Endothelial cell of umbilical vein (primary cell): ENCODE measurements at regions not wholly inside any gene's neighbourhood (a gene's known extent, or its start where the extent isn't known, plus 50 kb on each side); places are given as distances from the start of the nearest gene placed in this dataset.

Experiments
- BruUV-seq: library from RNA; stranded (reverse); fragments of 400-500 nt; replicated peaks from 2 replicates; lab custom pipeline; 2021; lab: Mats Ljungman, UMichigan
- CTCF ChIA-PET: fragments of 300-600, 350-600 bp; sonication (Branson Sonifier 250); formaldehyde crosslinking; loops from one replicate; lab custom pipeline; 2021; ENCODE audit warnings: antibody characterized with exemption, inconsistent platforms; lab: Charles Lee
- POLR2A ChIA-PET: fragments of 300-600, 350-600 bp; sonication (Branson Sonifier 250); formaldehyde crosslinking; loops from one replicate; lab custom pipeline; 2021; ENCODE audit warnings: antibody characterized with exemption, inconsistent platforms; lab: Charles Lee
- DNase-seq: peaks from one replicate; pipeline ENCODE4 v3.0.0-alpha.2; 2011; ENCODE audit warnings: low read depth, low spot score
- FAIRE-seq: peaks from 2 replicates; lab custom pipeline; 2011; peaks lifted over from hg19 to GRCh38; lab: Jason Lieb, UNC
- H2AFZ ChIP-seq: 2 replicates; pipeline ENCODE4 v1.6.0; 2012; ENCODE audit warnings: low read depth, low read length, control low read depth, inconsistent platforms
- H3K27ac ChIP-seq: 2 replicates; pipeline ENCODE4 v1.5.1; 2011; ENCODE audit warnings: low read depth, mild to moderate bottlenecking, control low read depth, low read length, moderate library complexity; ENCODE audit not compliant: insufficient read depth
- H3K27me3 ChIP-seq, 2 experiments: 2 replicates each; pipeline versions ENCODE4 v1.6.0 to v1.6.1; 2011; ENCODE audit warnings: low read length in 2 of 2, mixed read lengths in 1 of 2; ENCODE audit not compliant: control insufficient read depth in 2 of 2, insufficient read depth in 2 of 2
- H3K36me3 ChIP-seq, 2 experiments: 2 replicates in 1 of 2; 3 replicates in 1 of 2; pipeline ENCODE4 v1.5.1; 2011; ENCODE audit warnings: low read length in 2 of 2, mild to moderate bottlenecking in 1 of 2, moderate library complexity in 1 of 2; ENCODE audit not compliant: control insufficient read depth in 2 of 2, insufficient read depth in 2 of 2; ENCODE audit errors: extremely low read depth in 1 of 2
- H3K4me1 ChIP-seq: 3 replicates; pipeline ENCODE4 v1.5.1; 2011; ENCODE audit warnings: mild to moderate bottlenecking, low read length; ENCODE audit not compliant: control insufficient read depth, insufficient read depth; ENCODE audit errors: extremely low read depth
- H3K4me2 ChIP-seq: 2 replicates; pipeline ENCODE4 v1.6.1; 2011; ENCODE audit warnings: low read length, control low read depth, mixed read lengths; ENCODE audit not compliant: insufficient read depth
- H3K4me3 ChIP-seq, 3 experiments: fragments of 200-600 bp in 1 of 3; sonication (generic), shearing (Covaris generic) in 1 of 3; replicated peaks in 1 of 3; 2 replicates each; pipeline ENCODE4 v1.5.1; 2011 to 2016; ENCODE audit warnings: control low read depth in 3 of 3, low read length in 3 of 3, mild to moderate bottlenecking in 2 of 3, inconsistent platforms in 1 of 3, low read depth in 1 of 3, moderate library complexity in 1 of 3; ENCODE audit not compliant: insufficient read depth in 1 of 3
- H3K79me2 ChIP-seq: 2 replicates; pipeline ENCODE4 v1.6.0; 2012; ENCODE audit warnings: low read length, inconsistent platforms; ENCODE audit not compliant: control insufficient read depth, insufficient read depth
- H3K9ac ChIP-seq: replicated peaks from 2 replicates; pipeline ENCODE3; 2011; ENCODE audit warnings: low read length, control low read depth; ENCODE audit not compliant: insufficient read depth; ENCODE audit errors: extremely low read depth
- H3K9me1 ChIP-seq: replicated peaks from 3 replicates; pipeline ENCODE4 v1.6.0; 2011; ENCODE audit warnings: mild to moderate bottlenecking, low read length; ENCODE audit not compliant: control insufficient read depth, insufficient read depth; ENCODE audit errors: extremely low read depth
- H3K9me3 ChIP-seq: replicated peaks from 2 replicates; pipeline ENCODE4 v1.5.1; 2012; ENCODE audit warnings: low read length, inconsistent platforms; ENCODE audit not compliant: control insufficient read depth, insufficient read depth
- H4K20me1 ChIP-seq: replicated peaks from 2 replicates; pipeline ENCODE3; 2011; ENCODE audit warnings: mild to moderate bottlenecking, low read length; ENCODE audit not compliant: control insufficient read depth, insufficient read depth; ENCODE audit errors: extremely low read depth
- CTCF ChIP-seq, 2 donors: IDR thresholded peaks; 1 replicate in 1 of 2; 2 replicates in 1 of 2; pipeline ENCODE4 v1.5.1; 2011; ENCODE audit warnings: low read length in 2 of 2, mild to moderate bottlenecking in 2 of 2, moderate library complexity in 2 of 2, control low read depth in 1 of 2, inconsistent platforms in 1 of 2, low read depth in 1 of 2; ENCODE audit not compliant: insufficient read depth in 1 of 2; ENCODE audit errors: extremely low read depth in 1 of 2
- EZH2 ChIP-seq: IDR thresholded peaks from 2 replicates; pipeline ENCODE4 v1.6.1; 2012; ENCODE audit warnings: borderline replicate concordance, low read depth, mild to moderate bottlenecking, moderate library complexity, low read length, inconsistent platforms; ENCODE audit not compliant: severe bottlenecking
- FOS ChIP-seq: IDR thresholded peaks from 2 replicates; pipeline ENCODE4 v1.6.1; 2011; ENCODE audit warnings: mild to moderate bottlenecking, low read length, moderate library complexity, borderline replicate concordance; ENCODE audit not compliant: insufficient read depth
- GATA2 ChIP-seq: IDR thresholded peaks from 2 replicates; pipeline ENCODE4 v1.7.0; 2011; ENCODE audit warnings: low read depth, mild to moderate bottlenecking, moderate library complexity, mixed read lengths, low read length; ENCODE audit not compliant: insufficient read length, insufficient read depth
- JUN ChIP-seq: IDR thresholded peaks from 2 replicates; pipeline ENCODE4 v1.6.1; 2011; ENCODE audit warnings: borderline replicate concordance, low read depth; ENCODE audit not compliant: insufficient read length, insufficient read depth
- MAX ChIP-seq: IDR thresholded peaks from 2 replicates; pipeline ENCODE4 v1.6.1; 2011; ENCODE audit not compliant: insufficient read depth, insufficient read length
- MYC ChIP-seq: IDR thresholded peaks from one replicate; pipeline ENCODE4 v1.6.1; 2011; ENCODE audit warnings: mild to moderate bottlenecking, low read depth, low read length
- POLR2A ChIP-seq: IDR thresholded peaks from 2 replicates; pipeline ENCODE4 v1.6.1; 2012; ENCODE audit warnings: low read depth, mild to moderate bottlenecking, control low read depth, low read length
- POLR2AphosphoS5 ChIP-seq: IDR thresholded peaks from 2 replicates; pipeline ENCODE4 v1.6.1; 2012; ENCODE audit warnings: low read depth, mild to moderate bottlenecking, control low read depth, low read length, moderate library complexity; ENCODE audit not compliant: insufficient read depth
- dilution Hi-C: fragments of 300-500 bp; cut with MboI; formaldehyde crosslinking; loops from one replicate; pipeline ENCODE4 v1.15.0; 2019; ENCODE audit warnings: low sequenced_read_pairs; ENCODE audit not compliant: extremely low pct_ligation_motif_present
- intact Hi-C: fragments of 100-400 bp; cut with micrococcal nuclease; formaldehyde crosslinking; loops from one replicate; pipeline ENCODE4 v1.10.0; 2022

GRCh38 chr14:48253020-48253419 lies 577.6 kb upstream of the MDGA2 start:
- no peak for FAIRE-seq
- Histone ChIP-seq H2AFZ (no peak overlapping the region), H3K4me1 (no peaks in the 10 kb centered on the region), H3K9me3 (no peaks in the 10 kb centered on the region), H3K9me1 (no peaks in the 10 kb centered on the region), H3K27ac (no peak overlapping the region), H3K36me3 (no peaks in the 10 kb centered on the region), H3K4me2 (no peak overlapping the region), H4K20me1 (no peaks in the 10 kb centered on the region), H3K27me3 (no peaks in the 10 kb centered on the region), H3K9ac (no peak overlapping the region), H3K79me2 (no peaks in the 10 kb centered on the region), H3K4me3 (no peak overlapping the region)
- intact Hi-C loops, result no loop called here
- dilution Hi-C loops, result no loop called here
- no peak for DNase-seq
- ChIA-PET CTCF (no interaction called here), POLR2A (no interaction called here)
- no TSS peak for BruUV-seq
- TF ChIP-seq POLR2AphosphoS5, result no peak
- no peak for TF ChIP-seq JUN
- TF ChIP-seq FOS, result no peak
- no peak for TF ChIP-seq POLR2A
- TF ChIP-seq GATA2, result no peak
- no peak for TF ChIP-seq MAX
- TF ChIP-seq EZH2, result no peak
- no peak for TF ChIP-seq MYC
- no peak for TF ChIP-seq CTCF (IDR thresholded peaks at IDR 0.05; ENCODE audit: extremely low read depth in 1 of 2, insufficient read depth in 1 of 2, low read depth in 1 of 2, low read length in 2 of 2)
